A673 (cell line): ENCODE measurements at regions not wholly inside any gene's neighbourhood (a gene's known extent, or its start where the extent isn't known, plus 50 kb on each side); places are given as distances from the start of the nearest gene placed in this dataset.

Experiments
- BruUV-seq: library from RNA; stranded (reverse); fragments of 400-500 nt; replicated peaks from 2 replicates; lab custom pipeline; 2021; lab: Mats Ljungman, UMichigan
- CTCF ChIA-PET: fragments of 300-600 bp; sonication (Branson Sonifier 250); formaldehyde crosslinking; loops from one replicate; lab custom pipeline; 2022; ENCODE audit warnings: antibody characterized with exemption; lab: Charles Lee
- POLR2A ChIA-PET: fragments of 300-600 bp; sonication (Branson Sonifier 250); formaldehyde crosslinking; loops from one replicate; lab custom pipeline; 2022; ENCODE audit warnings: antibody characterized with exemption; ENCODE audit not compliant: low non-redundant PET; lab: Charles Lee
- DNase-seq: peaks from one replicate; pipeline ENCODE4 v3.0.0-alpha.2; 2015; ENCODE audit warnings: low spot score
- H3K27ac ChIP-seq: fragments of 200-600 bp; sonication (generic); 2 replicates; pipeline ENCODE4 v1.5.1; 2016; ENCODE audit warnings: mixed run types, low read depth, mild to moderate bottlenecking, mixed read lengths, antibody characterized with exemption, low read length; ENCODE audit not compliant: poor library complexity, severe bottlenecking
- H3K27me3 ChIP-seq: fragments of 200-600 bp; sonication (generic); replicated peaks from 2 replicates; pipeline ENCODE4 v1.6.1; 2017; ENCODE audit warnings: mixed run types, low read depth, mild to moderate bottlenecking, mixed read lengths, antibody characterized with exemption, low read length; ENCODE audit not compliant: insufficient read depth, poor library complexity
- H3K36me3 ChIP-seq: fragments of 200-600 bp; sonication (generic); 2 replicates; pipeline ENCODE4 v1.6.1; 2016; ENCODE audit warnings: mixed run types, mild to moderate bottlenecking, mixed read lengths, antibody characterized with exemption, low read length; ENCODE audit not compliant: insufficient read depth, poor library complexity, severe bottlenecking
- H3K4me1 ChIP-seq: fragments of 200-600 bp; sonication (generic); 2 replicates; pipeline ENCODE4 v1.6.1; 2017; ENCODE audit warnings: mixed run types, mild to moderate bottlenecking, mixed read lengths, antibody characterized with exemption, low read length; ENCODE audit not compliant: insufficient read depth, poor library complexity, severe bottlenecking
- H3K4me3 ChIP-seq: fragments of 200-600 bp; sonication (generic); 2 replicates; pipeline ENCODE4 v1.5.1; 2016; ENCODE audit warnings: low read depth, mixed run types, mild to moderate bottlenecking, mixed read lengths, low read length; ENCODE audit not compliant: poor library complexity, severe bottlenecking
- H3K9me3 ChIP-seq: fragments of 200-600 bp; sonication (generic); 2 replicates; pipeline ENCODE4 v1.6.1; 2016; ENCODE audit warnings: mixed run types, low read depth, mild to moderate bottlenecking, mixed read lengths, antibody characterized with exemption, low read length; ENCODE audit not compliant: poor library complexity, severe bottlenecking
- EZH2 ChIP-seq: fragments of 200-600 bp; sonication (generic); IDR thresholded peaks from 2 replicates; pipeline ENCODE4 v1.6.1; 2017; ENCODE audit warnings: borderline replicate concordance, low read depth, mild to moderate bottlenecking, mixed read lengths, antibody characterized with exemption, low read length; ENCODE audit not compliant: poor library complexity, severe bottlenecking
- intact Hi-C: fragments of 100-400 bp; cut with micrococcal nuclease; formaldehyde crosslinking; loops from one replicate; pipeline ENCODE4 v1.10.0; 2022; ENCODE audit not compliant: unreplicated experiment
- TF ChIP-seq, protein P1 (sequence below): fragments of 300-800, 200-600 bp; sonication (generic); conservative IDR thresholded peaks from 2 replicates; pipeline ENCODE4 v1.5.1; 2017; ENCODE audit warnings: low read depth, mild to moderate bottlenecking, antibody characterized with exemption, low read length, moderate library complexity, mixed read lengths

DNA sequence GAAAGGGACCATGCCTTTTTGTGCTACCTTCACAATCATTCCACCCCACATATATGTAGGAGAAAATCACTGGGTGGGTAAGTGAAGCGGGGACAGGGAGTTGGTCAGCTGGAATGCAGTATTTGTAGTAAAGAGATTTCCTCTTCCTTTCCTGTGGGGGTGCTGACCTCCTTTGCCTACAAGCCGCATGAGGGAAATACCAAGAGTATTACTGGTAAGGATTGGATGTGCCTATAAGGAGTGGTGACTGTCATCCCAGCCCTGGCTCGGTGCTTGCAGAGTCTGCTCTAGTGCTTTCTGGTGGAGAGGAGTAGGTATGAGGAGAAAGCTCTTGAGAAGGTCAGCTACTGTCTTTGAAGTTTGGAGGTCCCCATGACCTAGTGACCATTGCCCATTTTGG is 324.6 kb downstream of the HRH4 start:
- H3K4me3 ChIP-seq = no peak overlapping the region
- POLR2A ChIA-PET = no interaction called here

DNA sequence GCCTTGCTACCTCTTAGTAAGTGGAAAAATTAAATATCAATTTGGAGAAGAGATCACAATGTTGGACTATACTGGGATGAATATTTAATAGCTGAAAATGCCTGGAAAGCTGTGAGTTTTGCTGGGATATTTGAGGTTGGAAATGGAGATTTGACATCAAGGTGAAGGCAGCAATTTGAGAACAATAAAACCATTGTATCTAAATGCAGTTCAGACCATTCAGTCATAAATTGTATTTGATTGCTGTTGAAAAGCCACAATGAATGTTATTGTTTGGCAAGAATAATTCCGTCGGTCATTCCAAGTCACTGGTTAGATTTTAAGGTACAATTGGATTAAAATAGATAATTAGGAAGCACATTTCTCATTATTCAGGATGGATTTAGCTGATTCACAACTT is 325.6 kb downstream of the HRH4 start:
- intact Hi-C loops = no loop called here

More for the DNA sequence above, 324.6 kb downstream of the HRH4 start:
- no TSS peak for BruUV-seq
- TF ChIP-seq, protein P1, sequence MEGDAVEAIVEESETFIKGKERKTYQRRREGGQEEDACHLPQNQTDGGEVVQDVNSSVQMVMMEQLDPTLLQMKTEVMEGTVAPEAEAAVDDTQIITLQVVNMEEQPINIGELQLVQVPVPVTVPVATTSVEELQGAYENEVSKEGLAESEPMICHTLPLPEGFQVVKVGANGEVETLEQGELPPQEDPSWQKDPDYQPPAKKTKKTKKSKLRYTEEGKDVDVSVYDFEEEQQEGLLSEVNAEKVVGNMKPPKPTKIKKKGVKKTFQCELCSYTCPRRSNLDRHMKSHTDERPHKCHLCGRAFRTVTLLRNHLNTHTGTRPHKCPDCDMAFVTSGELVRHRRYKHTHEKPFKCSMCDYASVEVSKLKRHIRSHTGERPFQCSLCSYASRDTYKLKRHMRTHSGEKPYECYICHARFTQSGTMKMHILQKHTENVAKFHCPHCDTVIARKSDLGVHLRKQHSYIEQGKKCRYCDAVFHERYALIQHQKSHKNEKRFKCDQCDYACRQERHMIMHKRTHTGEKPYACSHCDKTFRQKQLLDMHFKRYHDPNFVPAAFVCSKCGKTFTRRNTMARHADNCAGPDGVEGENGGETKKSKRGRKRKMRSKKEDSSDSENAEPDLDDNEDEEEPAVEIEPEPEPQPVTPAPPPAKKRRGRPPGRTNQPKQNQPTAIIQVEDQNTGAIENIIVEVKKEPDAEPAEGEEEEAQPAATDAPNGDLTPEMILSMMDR = no peak
- no peak for TF ChIP-seq EZH2
- Histone ChIP-seq H3K27me3 (no peaks in the 10 kb centered on the region), H3K27ac (no peak overlapping the region), H3K9me3 (no peaks in the 10 kb centered on the region), H3K4me1 (no peaks in the 10 kb centered on the region), H3K36me3 (no peaks in the 10 kb centered on the region)
- CTCF ChIA-PET = no interaction called here
- intact Hi-C loops = no loop called here
- no peak for DNase-seq

DNA sequence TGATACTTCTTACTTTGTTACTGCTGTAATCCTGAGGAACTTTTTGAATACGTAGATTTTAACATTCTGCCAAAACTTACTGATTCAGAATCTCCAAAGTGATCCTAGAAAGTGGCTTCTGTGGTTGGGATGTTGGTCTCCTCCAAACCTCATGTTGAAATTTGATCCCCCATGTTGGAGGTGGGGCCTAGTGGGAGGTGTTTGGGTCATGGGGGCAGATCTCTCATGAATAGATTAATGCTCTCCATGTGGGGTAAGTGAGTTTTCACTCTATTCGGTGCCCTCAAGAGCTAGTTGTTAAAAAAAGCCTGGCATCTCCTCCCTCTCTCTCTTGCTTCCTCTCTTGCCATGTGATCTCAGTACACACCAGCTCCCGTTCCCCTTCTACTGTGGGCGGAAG is 329.9 kb downstream of the HRH4 start:
- Histone ChIP-seq H3K27ac (no peak overlapping the region), H3K9me3 (no peaks in the 10 kb centered on the region), H3K36me3 (no peaks in the 10 kb centered on the region), H3K4me3 (no peak overlapping the region), H3K27me3 (peaks cover 6% of the 10 kb centered on the region), H3K4me1 (no peaks in the 10 kb centered on the region)
- no TSS peak for BruUV-seq
- CTCF ChIA-PET = no interaction called here
- POLR2A ChIA-PET = no interaction called here
- no peak for DNase-seq
- intact Hi-C loops = no loop called here
- TF ChIP-seq, protein P1 = no peak
- no peak for TF ChIP-seq EZH2

More for the DNA sequence above, 325.6 kb downstream of the HRH4 start:
- BruUV-seq = no TSS peak
- no peaks in the 10 kb centered on the region for H3K27me3 ChIP-seq
- no peak for DNase-seq
- ChIA-PET CTCF (no interaction called here), POLR2A (no interaction called here)
- TF ChIP-seq, protein P1 = no peak
- no peak for TF ChIP-seq EZH2
- no peak overlapping the region for H3K27ac ChIP-seq
- no peaks in the 10 kb centered on the region for H3K36me3 ChIP-seq
- H3K4me1 ChIP-seq = no peaks in the 10 kb centered on the region
- H3K9me3 ChIP-seq = no peaks in the 10 kb centered on the region
- H3K4me3 ChIP-seq = no peak overlapping the region
